AG04450 (cell line): ENCODE measurements at regions not wholly inside any gene's neighbourhood (a gene's known extent, or its start where the extent isn't known, plus 50 kb on each side); places are given as distances from the start of the nearest gene placed in this dataset.

Experiments used
- CTCF ChIA-PET: fragments of 300-600, 350-600 bp; formaldehyde crosslinking; extraction: SDS; loops from one replicate; lab custom pipeline; 2022; ENCODE audit warnings: antibody characterized with exemption, inconsistent platforms; lab: Charles Lee
- POLR2A ChIA-PET: fragments of 350-600 bp; formaldehyde crosslinking; extraction: SDS; loops from one replicate; lab custom pipeline; 2021; ENCODE audit warnings: antibody characterized with exemption, inconsistent platforms; lab: Yijun Ruan, JAX
- DNase-seq: peaks from one replicate; pipeline ENCODE4 v3.0.0-alpha.2; 2011; ENCODE audit warnings: low read depth, low spot score
- H3K27ac ChIP-seq: one replicate; pipeline ENCODE4 v1.5.1; 2012; ENCODE audit warnings: low read depth, low read length, control low read depth
- H3K27me3 ChIP-seq: one replicate; pipeline ENCODE4 v1.6.0; 2012; ENCODE audit warnings: low read length; ENCODE audit not compliant: control insufficient read depth, insufficient read depth
- H3K4me3 ChIP-seq: 2 replicates; pipeline ENCODE4 v1.5.1; 2011; ENCODE audit warnings: mild to moderate bottlenecking, low read depth, low read length, control low read depth
- H3K9me3 ChIP-seq: 2 replicates; pipeline ENCODE4 v1.5.1; 2012; ENCODE audit warnings: low read length; ENCODE audit not compliant: control insufficient read depth, insufficient read depth
- TF ChIP-seq, protein P1 (sequence below): IDR thresholded peaks from 2 replicates; pipeline ENCODE4 v1.5.1; 2011; ENCODE audit warnings: low read depth, low read length, control low read depth, inconsistent platforms

DNA sequence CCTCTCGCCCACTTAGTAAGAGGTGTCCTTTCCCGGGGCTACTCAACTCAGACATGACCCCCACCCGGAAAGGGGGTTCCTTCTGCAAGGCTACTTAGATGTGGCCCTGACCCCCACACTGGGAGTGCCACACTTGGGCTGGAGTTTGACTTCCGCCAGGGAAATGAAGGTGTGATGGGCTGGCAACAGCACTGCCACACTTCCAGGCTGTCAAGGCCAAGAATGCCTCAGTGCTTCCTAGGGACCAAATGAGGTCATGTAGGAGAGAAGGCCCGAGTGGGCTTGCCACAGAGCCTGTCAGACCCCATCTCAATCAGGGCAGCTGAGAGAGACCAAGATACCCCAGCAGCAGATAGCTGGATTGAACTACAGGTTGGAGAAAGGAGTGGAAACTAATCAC lies 55.5 kb downstream of the DRD1 start:
- Histone ChIP-seq H3K9me3 (no peaks in the 10 kb centered on the region; the same call in 1 of the 2 replicates), H3K27ac (no peak overlapping the region), H3K4me3 (no peak overlapping the region), H3K27me3 (no peaks in the 10 kb centered on the region)
- TF ChIP-seq, protein P1, sequence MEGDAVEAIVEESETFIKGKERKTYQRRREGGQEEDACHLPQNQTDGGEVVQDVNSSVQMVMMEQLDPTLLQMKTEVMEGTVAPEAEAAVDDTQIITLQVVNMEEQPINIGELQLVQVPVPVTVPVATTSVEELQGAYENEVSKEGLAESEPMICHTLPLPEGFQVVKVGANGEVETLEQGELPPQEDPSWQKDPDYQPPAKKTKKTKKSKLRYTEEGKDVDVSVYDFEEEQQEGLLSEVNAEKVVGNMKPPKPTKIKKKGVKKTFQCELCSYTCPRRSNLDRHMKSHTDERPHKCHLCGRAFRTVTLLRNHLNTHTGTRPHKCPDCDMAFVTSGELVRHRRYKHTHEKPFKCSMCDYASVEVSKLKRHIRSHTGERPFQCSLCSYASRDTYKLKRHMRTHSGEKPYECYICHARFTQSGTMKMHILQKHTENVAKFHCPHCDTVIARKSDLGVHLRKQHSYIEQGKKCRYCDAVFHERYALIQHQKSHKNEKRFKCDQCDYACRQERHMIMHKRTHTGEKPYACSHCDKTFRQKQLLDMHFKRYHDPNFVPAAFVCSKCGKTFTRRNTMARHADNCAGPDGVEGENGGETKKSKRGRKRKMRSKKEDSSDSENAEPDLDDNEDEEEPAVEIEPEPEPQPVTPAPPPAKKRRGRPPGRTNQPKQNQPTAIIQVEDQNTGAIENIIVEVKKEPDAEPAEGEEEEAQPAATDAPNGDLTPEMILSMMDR, result no peak
- CTCF ChIA-PET, result no interaction called here
- POLR2A ChIA-PET, result no interaction called here
- no peak for DNase-seq

DNA sequence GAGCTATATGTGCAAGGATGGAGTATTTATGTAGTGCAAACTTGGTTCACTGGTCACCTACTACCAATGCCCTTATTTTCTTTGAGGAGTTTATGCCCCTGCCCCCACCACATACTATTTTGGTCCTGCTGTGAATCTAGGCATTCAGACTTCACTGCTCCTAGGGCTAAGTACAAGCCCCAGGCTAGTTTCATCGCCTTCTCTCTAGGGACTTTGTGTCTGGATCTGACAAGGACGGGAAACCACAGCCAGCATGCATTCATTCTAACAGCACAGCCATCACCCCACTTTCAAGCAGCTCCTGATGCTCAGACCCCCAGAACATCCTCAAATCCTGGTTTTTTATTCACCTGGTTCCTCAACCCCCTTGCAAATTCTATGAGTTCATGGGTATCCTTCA lies 56.8 kb downstream of the DRD1 start:
- TF ChIP-seq, protein P1, result no peak

DNA sequence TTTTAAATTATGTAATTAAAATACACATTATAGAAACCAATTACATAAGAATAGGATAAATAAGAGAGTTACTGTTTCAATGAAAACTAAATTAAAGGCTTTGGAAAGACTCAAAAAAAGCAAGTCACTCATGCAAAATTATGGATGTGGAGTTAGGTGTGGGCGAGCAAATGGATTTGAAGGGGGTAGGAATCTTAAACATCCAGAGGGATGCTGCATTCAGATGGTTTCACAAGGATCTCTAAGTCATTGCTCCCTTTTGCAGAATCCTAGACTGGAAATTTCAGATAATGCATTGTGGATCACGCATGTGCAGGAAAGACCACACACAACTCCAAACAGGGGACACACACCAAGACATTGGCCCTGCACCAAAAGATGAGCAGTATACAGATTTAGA lies 57.5 kb downstream of the DRD1 start:
- TF ChIP-seq, protein P1, result no peak
- H3K4me3 ChIP-seq, result no peak overlapping the region
- no peaks in the 10 kb centered on the region for H3K27me3 ChIP-seq
- no peak for DNase-seq
- no peak overlapping the region for H3K27ac ChIP-seq
- ChIA-PET CTCF (no interaction called here), POLR2A (no interaction called here)
- H3K9me3 ChIP-seq, result no peaks in the 10 kb centered on the region; the same call in 1 of the 2 replicates

More for the DNA sequence above, 56.8 kb downstream of the DRD1 start:
- no peak overlapping the region for H3K27ac ChIP-seq
- POLR2A ChIA-PET, result no interaction called here
- DNase-seq, result no peak
- no peak overlapping the region for H3K4me3 ChIP-seq
- no peaks in the 10 kb centered on the region; the same call in 1 of the 2 replicates for H3K9me3 ChIP-seq
- CTCF ChIA-PET, result interaction anchor here (0.6 kb wide), 1 partner anchor 77 kb away, joined by 3 read pairs; no protein-coding TSS in a partner anchor
- no peaks in the 10 kb centered on the region for H3K27me3 ChIP-seq

DNA sequence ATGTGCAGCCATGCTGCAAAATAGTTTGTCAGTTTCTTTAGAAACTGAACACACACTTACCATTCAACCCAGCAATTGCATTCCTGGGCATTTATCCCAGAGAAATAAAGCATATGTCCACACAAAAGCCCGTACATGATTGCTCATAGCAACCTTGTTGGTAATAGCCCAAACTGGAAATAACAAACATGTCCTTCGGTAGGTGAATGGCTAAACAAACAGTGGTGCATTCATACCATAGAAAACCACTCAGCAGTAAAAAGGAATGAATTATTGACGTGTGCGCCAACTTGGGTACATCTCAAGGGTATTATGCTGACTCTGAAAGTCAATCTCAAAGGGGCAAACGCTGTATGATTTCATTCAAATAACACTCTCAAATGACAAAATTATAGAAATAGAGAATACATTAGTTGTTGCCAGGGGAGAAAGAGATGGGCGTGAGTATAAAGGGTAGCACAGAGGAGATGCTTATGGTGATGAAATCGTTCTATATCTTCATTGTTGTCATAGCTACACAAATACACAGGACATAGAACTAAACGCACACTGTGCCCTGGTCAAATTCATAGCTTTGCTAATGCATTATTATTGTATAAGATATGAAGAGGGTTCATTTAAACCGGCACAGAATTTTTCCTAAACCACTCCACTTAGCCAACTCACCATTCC lies 58.2 kb downstream of the DRD1 start:
- POLR2A ChIA-PET, result no interaction called here
- DNase-seq, result peak; percentile 21

More for the DNA sequence above, 58.2 kb downstream of the DRD1 start:
- Histone ChIP-seq H3K9me3 (no peaks in the 10 kb centered on the region), H3K27ac (no peak overlapping the region), H3K27me3 (no peaks in the 10 kb centered on the region), H3K4me3 (no peak overlapping the region)
- TF ChIP-seq, protein P1, result no peak
- CTCF ChIA-PET, result no interaction called here
